OCI-LY3 (cell line): ENCODE measurements at regions not wholly inside any gene's neighbourhood (a gene's known extent, or its start where the extent isn't known, plus 50 kb on each side); places are given as distances from the start of the nearest gene placed in this dataset.

Experiments
- H2AFZ ChIP-seq: fragments of 200-600, 300-600 bp; shearing (Covaris generic); 2 replicates; pipeline ENCODE4 v1.6.0; 2014; ENCODE audit warnings: antibody characterized with exemption, low read depth, low read length
- H3K27ac ChIP-seq: fragments of 200-600, 300-600 bp; sonication (generic); 2 replicates; pipeline ENCODE4 v1.5.1; 2014; ENCODE audit warnings: mild to moderate bottlenecking, low read length, moderate library complexity, mixed read lengths
- H3K27me3 ChIP-seq: fragments of 200-600, 300-600 bp; sonication (generic); 2 replicates; pipeline ENCODE4 v1.6.1; 2014; ENCODE audit warnings: low read depth, low read length, mixed read lengths
- H3K36me3 ChIP-seq: fragments of 200-600, 300-600 bp; sonication (generic); replicated peaks from 2 replicates; pipeline ENCODE3; 2014; ENCODE audit warnings: low read depth, low read length, mixed read lengths
- H3K4me1 ChIP-seq: fragments of 300-600, 200-600 bp; sonication (generic); 2 replicates; pipeline ENCODE4 v1.6.1; 2014; ENCODE audit warnings: low read length, mixed read lengths
- H3K4me2 ChIP-seq: fragments of 200-600, 300-600 bp; sonication (generic); 2 replicates; pipeline ENCODE4 v1.6.1; 2014; ENCODE audit warnings: low read length, mixed read lengths
- H3K4me3 ChIP-seq: fragments of 300-600, 200-600 bp; sonication (generic); 2 replicates; pipeline ENCODE4 v1.5.1; 2014; ENCODE audit warnings: antibody characterized with exemption, mild to moderate bottlenecking, low read length, moderate library complexity
- H3K79me2 ChIP-seq: fragments of 300-600, 200-600 bp; shearing (Covaris generic); 2 replicates; pipeline ENCODE4 v1.6.1; 2014; ENCODE audit warnings: mild to moderate bottlenecking, low read length, mixed read lengths
- H3K9ac ChIP-seq: fragments of 300-600, 200-600 bp; shearing (Covaris generic); 2 replicates; pipeline ENCODE4 v1.6.0; 2014; ENCODE audit warnings: mild to moderate bottlenecking, low read length, moderate library complexity
- H3K9me3 ChIP-seq: fragments of 200-600, 300-600 bp; shearing (Covaris generic); 2 replicates; pipeline ENCODE4 v1.6.1; 2014; ENCODE audit warnings: low read length, mixed read lengths; ENCODE audit not compliant: insufficient read depth
- H4K20me1 ChIP-seq: fragments of 200-600, 300-600 bp; sonication (generic); 2 replicates; pipeline ENCODE4 v1.6.1; 2016; ENCODE audit warnings: low read length, mixed read lengths; ENCODE audit not compliant: insufficient read depth
- EZH2phosphoT487 ChIP-seq: fragments of 200-600 bp; shearing (Covaris generic); IDR thresholded peaks from 2 replicates; pipeline ENCODE4 v1.6.1; 2018; ENCODE audit warnings: antibody characterized with exemption, mixed run types, low read depth
- TF ChIP-seq, protein P1 (sequence below): fragments of 200-600, 300-600 bp; sonication (generic); IDR thresholded peaks from 2 replicates; pipeline ENCODE4 v1.5.1; 2014; ENCODE audit warnings: antibody characterized with exemption, low read length, low read depth

DNA sequence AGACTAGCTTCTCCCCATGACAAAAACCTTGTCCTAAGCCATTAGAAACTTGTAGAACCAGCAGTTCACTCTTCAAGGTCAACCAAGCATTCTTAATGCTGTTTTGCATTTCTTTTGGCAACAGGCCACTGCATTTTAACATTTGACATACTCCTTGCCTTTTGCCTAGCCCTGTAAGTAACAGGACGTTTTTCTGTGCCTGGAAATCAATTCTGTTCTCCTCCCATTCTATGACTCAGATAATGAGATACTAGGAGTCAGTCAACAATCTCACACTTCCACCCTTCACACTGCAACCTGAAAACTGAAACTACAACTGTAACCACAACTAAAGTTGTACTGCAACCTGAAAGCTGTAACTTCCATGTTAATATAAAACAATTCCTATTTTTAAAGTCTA is 268.7 kb downstream of the MZT1 start:
- H3K4me2 ChIP-seq, result peak overlapping the region; percentile 2; the same call in 1 of the 2 replicates
- peaks cover 9% of the 10 kb centered on the region for H3K4me1 ChIP-seq
- H3K36me3 ChIP-seq, result no peaks in the 10 kb centered on the region
- H3K4me3 ChIP-seq, result no peak overlapping the region
- peaks cover 6% of the 10 kb centered on the region; the same call in 1 of the 2 replicates for H3K27me3 ChIP-seq
- TF ChIP-seq, protein P1, sequence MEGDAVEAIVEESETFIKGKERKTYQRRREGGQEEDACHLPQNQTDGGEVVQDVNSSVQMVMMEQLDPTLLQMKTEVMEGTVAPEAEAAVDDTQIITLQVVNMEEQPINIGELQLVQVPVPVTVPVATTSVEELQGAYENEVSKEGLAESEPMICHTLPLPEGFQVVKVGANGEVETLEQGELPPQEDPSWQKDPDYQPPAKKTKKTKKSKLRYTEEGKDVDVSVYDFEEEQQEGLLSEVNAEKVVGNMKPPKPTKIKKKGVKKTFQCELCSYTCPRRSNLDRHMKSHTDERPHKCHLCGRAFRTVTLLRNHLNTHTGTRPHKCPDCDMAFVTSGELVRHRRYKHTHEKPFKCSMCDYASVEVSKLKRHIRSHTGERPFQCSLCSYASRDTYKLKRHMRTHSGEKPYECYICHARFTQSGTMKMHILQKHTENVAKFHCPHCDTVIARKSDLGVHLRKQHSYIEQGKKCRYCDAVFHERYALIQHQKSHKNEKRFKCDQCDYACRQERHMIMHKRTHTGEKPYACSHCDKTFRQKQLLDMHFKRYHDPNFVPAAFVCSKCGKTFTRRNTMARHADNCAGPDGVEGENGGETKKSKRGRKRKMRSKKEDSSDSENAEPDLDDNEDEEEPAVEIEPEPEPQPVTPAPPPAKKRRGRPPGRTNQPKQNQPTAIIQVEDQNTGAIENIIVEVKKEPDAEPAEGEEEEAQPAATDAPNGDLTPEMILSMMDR, result no peak
- no peak for TF ChIP-seq EZH2phosphoT487
- no peaks in the 10 kb centered on the region for H3K9me3 ChIP-seq
- no peak overlapping the region for H3K9ac ChIP-seq
- H2AFZ ChIP-seq, result no peak overlapping the region
- no peaks in the 10 kb centered on the region for H4K20me1 ChIP-seq
- no peaks in the 10 kb centered on the region for H3K79me2 ChIP-seq
- H3K27ac ChIP-seq, result no peak overlapping the region

DNA sequence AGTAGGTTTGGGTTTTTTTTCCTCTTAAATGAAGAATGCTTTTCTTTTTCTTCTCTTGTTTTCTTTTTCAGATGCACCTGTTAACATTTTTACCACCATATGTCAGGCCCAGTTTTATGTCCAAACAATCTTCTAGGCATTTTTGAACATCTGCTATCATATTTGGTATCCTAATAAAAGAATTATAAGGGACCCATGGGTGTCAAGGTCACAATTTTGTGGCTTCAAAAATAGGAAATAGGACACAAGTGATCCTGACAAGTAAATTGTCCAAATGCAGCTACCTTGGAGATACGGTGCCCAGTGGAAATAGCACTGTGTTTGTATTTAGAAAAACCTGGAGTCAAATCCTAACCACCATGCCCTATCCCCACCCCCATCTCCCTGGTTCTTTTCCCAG is 270.3 kb downstream of the MZT1 start:
- Histone ChIP-seq H3K79me2 (no peaks in the 10 kb centered on the region), H3K27ac (no peak overlapping the region), H4K20me1 (no peaks in the 10 kb centered on the region), H2AFZ (no peak overlapping the region), H3K9me3 (no peaks in the 10 kb centered on the region; the same call in 1 of the 2 replicates), H3K4me2 (no peak overlapping the region), H3K9ac (no peak overlapping the region), H3K36me3 (no peaks in the 10 kb centered on the region), H3K27me3 (peaks cover 6% of the 10 kb centered on the region; the same call in 1 of the 2 replicates), H3K4me3 (no peak overlapping the region), H3K4me1 (peaks cover 9% of the 10 kb centered on the region)
- TF ChIP-seq, protein P1, result no peak
- no peak for TF ChIP-seq EZH2phosphoT487

DNA sequence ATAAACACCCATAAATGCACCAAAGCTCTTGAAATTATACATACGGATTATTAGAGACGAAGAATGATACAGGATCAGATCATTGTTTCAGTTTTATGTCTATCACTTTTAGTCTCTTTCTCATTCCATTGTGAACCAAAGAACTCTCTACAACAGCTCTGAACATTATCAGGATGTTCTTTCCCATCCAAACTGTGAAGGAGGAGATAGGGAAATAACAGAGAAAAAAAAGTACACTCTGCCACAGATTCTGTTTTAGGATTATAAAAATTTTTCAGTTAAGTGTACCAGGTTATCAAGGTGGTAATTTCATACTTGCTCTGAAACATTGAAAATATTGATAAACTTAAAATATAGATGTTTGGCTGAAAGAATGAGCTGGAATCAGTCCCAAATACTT is 270.9 kb downstream of the MZT1 start:
- H3K27me3 ChIP-seq, result peaks cover 4% of the 10 kb centered on the region; the same call in 1 of the 2 replicates
- no peak overlapping the region for H3K4me2 ChIP-seq
- no peaks in the 10 kb centered on the region for H4K20me1 ChIP-seq
- peaks cover 9% of the 10 kb centered on the region for H3K4me1 ChIP-seq
- H3K36me3 ChIP-seq, result no peaks in the 10 kb centered on the region
- H3K4me3 ChIP-seq, result no peak overlapping the region
- no peak overlapping the region for H3K27ac ChIP-seq
- H2AFZ ChIP-seq, result no peak overlapping the region
- H3K9me3 ChIP-seq, result no peaks in the 10 kb centered on the region; the same call in 1 of the 2 replicates
- H3K79me2 ChIP-seq, result no peaks in the 10 kb centered on the region
- TF ChIP-seq, protein P1, result no peak
- no peak for TF ChIP-seq EZH2phosphoT487
- H3K9ac ChIP-seq, result no peak overlapping the region

DNA sequence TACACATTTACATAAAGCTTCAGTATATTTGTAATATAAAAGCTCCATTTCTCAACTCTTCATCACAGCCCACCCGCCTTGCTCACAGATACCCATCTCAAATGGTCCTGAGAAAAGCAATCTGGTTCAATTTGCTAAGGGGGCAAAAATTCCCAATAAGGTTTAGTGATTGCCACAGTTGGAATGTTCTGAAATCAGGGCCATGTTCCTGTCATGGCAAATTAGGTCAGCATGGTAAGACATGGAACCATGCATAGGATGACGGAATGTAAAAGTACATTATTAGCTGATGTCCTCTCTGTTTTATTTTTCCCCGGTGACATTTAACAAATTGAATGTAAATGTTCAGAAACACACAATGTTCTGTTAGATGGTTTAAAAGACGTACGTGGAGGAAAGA is 274.3 kb downstream of the MZT1 start:
- H3K4me1 ChIP-seq, result peaks cover 2% of the 10 kb centered on the region
- H3K4me3 ChIP-seq, result no peak overlapping the region
- no peak overlapping the region for H2AFZ ChIP-seq
- no peaks in the 10 kb centered on the region for H3K36me3 ChIP-seq
- no peak overlapping the region for H3K4me2 ChIP-seq
- H4K20me1 ChIP-seq, result no peaks in the 10 kb centered on the region
- H3K79me2 ChIP-seq, result no peaks in the 10 kb centered on the region
- TF ChIP-seq, protein P1, result no peak
- TF ChIP-seq EZH2phosphoT487, result no peak
- no peaks in the 10 kb centered on the region for H3K27me3 ChIP-seq
- no peak overlapping the region for H3K9ac ChIP-seq
- H3K9me3 ChIP-seq, result no peaks in the 10 kb centered on the region; the same call in 1 of the 2 replicates
- no peak overlapping the region for H3K27ac ChIP-seq
